H1 (cell line): ENCODE measurements at regions not wholly inside any gene's neighbourhood (a gene's known extent, or its start where the extent isn't known, plus 50 kb on each side); places are given as distances from the start of the nearest gene placed in this dataset.

Experiments
- BACH1 ChIP-seq: IDR thresholded peaks from 2 replicates; pipeline ENCODE4 v1.6.1; 2012; ENCODE audit warnings: low read length, improper control_type of control experiment
- TCF12 ChIP-seq: IDR thresholded peaks from 2 replicates; pipeline ENCODE4 v1.6.1; 2011; ENCODE audit warnings: low read depth, mild to moderate bottlenecking, low read length

DNA sequence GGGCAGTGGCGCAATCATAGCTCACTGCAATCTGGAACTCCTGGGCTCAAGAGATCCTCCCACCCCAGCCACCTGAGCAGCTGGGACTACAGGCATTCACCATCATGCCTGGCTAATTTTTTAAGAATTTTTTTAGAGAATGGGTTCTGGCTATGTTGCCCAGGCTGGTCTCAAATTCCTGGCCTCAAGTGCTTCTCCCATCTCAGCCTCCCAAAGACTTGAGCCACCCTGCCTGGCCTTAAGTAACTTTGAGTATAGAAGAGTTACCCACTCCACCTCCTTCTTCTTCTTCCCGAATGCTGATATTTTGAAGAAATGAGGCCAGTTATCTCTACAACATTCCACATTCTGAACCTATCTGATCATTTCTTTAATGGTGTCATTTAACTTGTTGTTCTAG is 72.4 kb upstream of the WWC2 start (continued):
- TF ChIP-seq BACH1 = no peak
- no peak for TF ChIP-seq TCF12
- TF ChIP-seq, all 59 proteins: peak for 0
